ENCODE measurements at regions not wholly inside any gene's neighbourhood (a gene's known extent, or its start where the extent isn't known, plus 50 kb on each side); places are given as distances from the start of the nearest gene placed in this dataset.

DNA sequence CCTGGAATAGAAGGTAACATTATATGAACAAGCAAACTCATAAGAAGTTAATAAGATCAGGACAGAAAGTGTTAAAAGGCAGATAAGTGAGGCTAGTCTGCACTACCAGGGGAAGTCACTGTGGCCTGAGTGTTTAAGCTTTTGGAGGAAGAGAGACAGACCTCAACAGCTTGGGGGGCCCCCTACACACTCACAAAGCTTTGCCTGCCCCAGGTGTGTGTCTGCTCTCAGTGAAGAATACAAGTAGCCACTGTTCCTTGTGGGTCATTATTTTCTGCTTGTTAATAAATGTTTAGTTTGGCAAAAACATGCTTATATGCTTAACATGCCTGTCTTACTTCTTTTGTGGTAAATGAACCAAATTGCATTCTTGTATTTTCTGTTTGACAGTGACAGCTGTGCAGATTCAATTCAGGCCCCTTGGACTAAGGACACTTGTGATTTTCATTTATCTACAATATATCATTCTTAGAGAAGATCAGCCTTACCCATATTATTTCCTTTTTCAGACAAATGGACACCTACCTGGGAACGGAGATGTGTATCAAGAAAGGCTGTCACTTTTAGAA, 50.7 kb upstream of the C12orf71 start:
- no peak overlapping the region for H3K4me2 ChIP-seq (ENCODE audit: low read length)
- H3K27ac ChIP-seq (ENCODE audit: low read depth, low read length, poor library complexity, severe bottlenecking), result no peak overlapping the region
- no peaks in the 10 kb centered on the region for H3K9me2 ChIP-seq (ENCODE audit: low read depth, low read length)
- H3K27me3 ChIP-seq (ENCODE audit: insufficient read depth, low read length), result no peaks in the 10 kb centered on the region
- H3K36me3 ChIP-seq (ENCODE audit: insufficient read depth, low read length), result no peaks in the 10 kb centered on the region
- no peak overlapping the region for H2AFZ ChIP-seq (ENCODE audit: low read length)
- no peak overlapping the region for H3K4me3 ChIP-seq (ENCODE audit: low read depth, low read length, poor library complexity, severe bottlenecking)
- H3F3A ChIP-seq (ENCODE audit: insufficient read depth, low read length), result no peaks in the 10 kb centered on the region
- H3K4me1 ChIP-seq (ENCODE audit: insufficient read depth, low read length, severe bottlenecking), result no peaks in the 10 kb centered on the region
- no peak overlapping the region for H3K9ac ChIP-seq (ENCODE audit: low read length)
- H4K20me1 ChIP-seq (ENCODE audit: insufficient read depth, low read length), result no peaks in the 10 kb centered on the region
- no peaks in the 10 kb centered on the region for H3K9me3 ChIP-seq (ENCODE audit: low read length)
- H3K79me2 ChIP-seq (ENCODE audit: insufficient read depth, low read length), result no peaks in the 10 kb centered on the region
- TF ChIP-seq CTCF (IDR thresholded peaks at IDR 0.05; ENCODE audit: low read length) (no peak), EZH2 (IDR thresholded peaks at IDR 0.05; ENCODE audit: borderline replicate concordance, low read length) (no peak)

GRCh38 chr12:27140478-27140969, 58.1 kb upstream of the C12orf71 start:
- Histone ChIP-seq H3K27me3 (ENCODE audit: insufficient read depth, low read length) (no peaks in the 10 kb centered on the region), H3F3A (ENCODE audit: insufficient read depth, low read length) (no peaks in the 10 kb centered on the region), H3K4me3 (ENCODE audit: low read depth, low read length, poor library complexity, severe bottlenecking) (no peak overlapping the region), H3K9me2 (ENCODE audit: low read depth, low read length) (no peaks in the 10 kb centered on the region), H2AFZ (ENCODE audit: low read length) (no peak overlapping the region), H3K9ac (ENCODE audit: low read length) (no peak overlapping the region), H4K20me1 (ENCODE audit: insufficient read depth, low read length) (no peaks in the 10 kb centered on the region), H3K36me3 (ENCODE audit: insufficient read depth, low read length) (no peaks in the 10 kb centered on the region), H3K79me2 (ENCODE audit: insufficient read depth, low read length) (no peaks in the 10 kb centered on the region), H3K4me2 (ENCODE audit: low read length) (no peak overlapping the region), H3K4me1 (ENCODE audit: insufficient read depth, low read length, severe bottlenecking) (no peaks in the 10 kb centered on the region), H3K27ac (ENCODE audit: low read depth, low read length, poor library complexity, severe bottlenecking) (no peak overlapping the region), H3K9me3 (ENCODE audit: low read length) (no peaks in the 10 kb centered on the region)
- no peak for TF ChIP-seq EZH2 (IDR thresholded peaks at IDR 0.05; ENCODE audit: borderline replicate concordance, low read length)
- no peak for TF ChIP-seq CTCF (IDR thresholded peaks at IDR 0.05; ENCODE audit: low read length)

DNA sequence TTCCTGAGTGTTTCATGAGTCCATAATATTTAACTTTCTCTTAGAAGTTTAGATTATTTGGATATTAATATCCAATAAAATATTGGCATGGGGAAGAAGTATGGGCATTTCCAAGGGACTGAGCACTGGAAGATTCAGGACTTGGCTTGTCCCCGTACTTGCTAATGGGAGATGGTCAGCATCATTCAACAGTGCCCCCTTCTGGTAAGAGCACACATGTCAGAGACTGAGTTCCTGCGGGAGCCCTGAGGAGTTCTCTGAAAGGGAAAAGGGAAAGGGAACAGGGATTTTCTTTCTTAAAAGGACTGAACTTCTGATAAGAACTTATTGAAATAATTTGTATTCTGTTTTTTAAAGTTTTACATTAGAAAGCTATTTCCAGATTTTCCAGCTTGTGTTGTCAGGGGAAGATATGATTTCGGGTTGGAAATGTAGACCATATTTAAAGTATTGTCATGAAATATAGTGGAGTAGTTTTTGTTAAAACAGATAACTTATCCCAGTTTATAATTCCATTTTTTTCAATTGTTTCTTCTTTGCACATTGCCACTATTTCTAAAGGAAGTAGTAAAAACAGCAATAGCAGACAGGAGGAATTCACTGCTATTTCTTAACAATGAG, 59.8 kb upstream of the C12orf71 start:
- Histone ChIP-seq H3K27ac (ENCODE audit: low read depth, low read length, poor library complexity, severe bottlenecking) (no peak overlapping the region), H3K36me3 (ENCODE audit: insufficient read depth, low read length) (no peaks in the 10 kb centered on the region), H4K20me1 (ENCODE audit: insufficient read depth, low read length) (no peaks in the 10 kb centered on the region), H3K9me3 (ENCODE audit: low read length) (no peaks in the 10 kb centered on the region), H3K4me1 (ENCODE audit: insufficient read depth, low read length, severe bottlenecking) (no peaks in the 10 kb centered on the region), H2AFZ (ENCODE audit: low read length) (no peak overlapping the region), H3K9me2 (ENCODE audit: low read depth, low read length) (no peaks in the 10 kb centered on the region), H3K27me3 (ENCODE audit: insufficient read depth, low read length) (no peaks in the 10 kb centered on the region), H3F3A (ENCODE audit: insufficient read depth, low read length) (no peaks in the 10 kb centered on the region), H3K4me3 (ENCODE audit: low read depth, low read length, poor library complexity, severe bottlenecking) (no peak overlapping the region), H3K4me2 (ENCODE audit: low read length) (no peak overlapping the region), H3K79me2 (ENCODE audit: insufficient read depth, low read length) (no peaks in the 10 kb centered on the region), H3K9ac (ENCODE audit: low read length) (no peak overlapping the region)
- TF ChIP-seq EZH2 (IDR thresholded peaks at IDR 0.05; ENCODE audit: borderline replicate concordance, low read length), result no peak
- TF ChIP-seq CTCF (IDR thresholded peaks at IDR 0.05; ENCODE audit: low read length), result peak; percentile 94

Measured in OCI-LY1 (cell line).